ENCODE measurements at regions not wholly inside any gene's neighbourhood (a gene's known extent, or its start where the extent isn't known, plus 50 kb on each side); places are given as distances from the start of the nearest gene placed in this dataset.

- TF ChIP-seq, protein P1, sequence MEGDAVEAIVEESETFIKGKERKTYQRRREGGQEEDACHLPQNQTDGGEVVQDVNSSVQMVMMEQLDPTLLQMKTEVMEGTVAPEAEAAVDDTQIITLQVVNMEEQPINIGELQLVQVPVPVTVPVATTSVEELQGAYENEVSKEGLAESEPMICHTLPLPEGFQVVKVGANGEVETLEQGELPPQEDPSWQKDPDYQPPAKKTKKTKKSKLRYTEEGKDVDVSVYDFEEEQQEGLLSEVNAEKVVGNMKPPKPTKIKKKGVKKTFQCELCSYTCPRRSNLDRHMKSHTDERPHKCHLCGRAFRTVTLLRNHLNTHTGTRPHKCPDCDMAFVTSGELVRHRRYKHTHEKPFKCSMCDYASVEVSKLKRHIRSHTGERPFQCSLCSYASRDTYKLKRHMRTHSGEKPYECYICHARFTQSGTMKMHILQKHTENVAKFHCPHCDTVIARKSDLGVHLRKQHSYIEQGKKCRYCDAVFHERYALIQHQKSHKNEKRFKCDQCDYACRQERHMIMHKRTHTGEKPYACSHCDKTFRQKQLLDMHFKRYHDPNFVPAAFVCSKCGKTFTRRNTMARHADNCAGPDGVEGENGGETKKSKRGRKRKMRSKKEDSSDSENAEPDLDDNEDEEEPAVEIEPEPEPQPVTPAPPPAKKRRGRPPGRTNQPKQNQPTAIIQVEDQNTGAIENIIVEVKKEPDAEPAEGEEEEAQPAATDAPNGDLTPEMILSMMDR (IDR thresholded peaks at IDR 0.05) = no peak
- TF ChIP-seq POLR2A (IDR thresholded peaks at IDR 0.05) (no peak), POLR2AphosphoS5 (IDR thresholded peaks at IDR 0.05) (no peak)
Measured at GRCh38 chr18:53894675-53895442, 329.6 kb downstream of the MBD2 start.

All from prostate gland (tissue), 2 donors.